Parathyroid adenoma (tissue), 2 donors: ENCODE measurements at regions not wholly inside any gene's neighbourhood (a gene's known extent, or its start where the extent isn't known, plus 50 kb on each side); places are given as distances from the start of the nearest gene placed in this dataset.

ENCODE experiments used
- H2AFZ ChIP-seq: fragments of 300-600 bp; sonication (generic); one replicate; pipeline ENCODE4 v1.7.0; 2017; ENCODE audit warnings: antibody characterized with exemption, mild to moderate bottlenecking
- H3K27ac ChIP-seq: fragments of 300-600 bp; sonication (generic); one replicate; pipeline ENCODE4 v1.7.0; 2017
- H3K27me3 ChIP-seq: fragments of 300-600 bp; sonication (generic); one replicate; pipeline ENCODE4 v1.7.0; 2017; ENCODE audit warnings: low read length; ENCODE audit not compliant: control insufficient read depth, insufficient read depth
- H3K36me3 ChIP-seq: fragments of 300-600 bp; sonication (generic); one replicate; pipeline ENCODE4 v1.7.0; 2017; ENCODE audit warnings: low read length; ENCODE audit not compliant: control insufficient read depth, insufficient read depth
- H3K4me1 ChIP-seq: fragments of 300-600 bp; sonication (generic); one replicate; pipeline ENCODE4 v1.7.0; 2017; ENCODE audit warnings: control low read depth
- H3K4me2 ChIP-seq: fragments of 300-600 bp; sonication (generic); one replicate; pipeline ENCODE4 v1.7.0; 2017; ENCODE audit warnings: low read length
- H3K4me3 ChIP-seq: fragments of 300-600 bp; sonication (generic); one replicate; pipeline ENCODE4 v1.7.0; 2017; ENCODE audit warnings: low read depth, low read length
- H3K79me2 ChIP-seq: fragments of 300-600 bp; sonication (generic); one replicate; pipeline ENCODE4 v1.7.0; 2017; ENCODE audit warnings: control low read depth
- H3K9ac ChIP-seq: fragments of 300-600 bp; sonication (generic); one replicate; pipeline ENCODE4 v1.7.0; 2017; ENCODE audit warnings: mild to moderate bottlenecking
- H3K9me3 ChIP-seq: fragments of 300-600 bp; sonication (generic); one replicate; pipeline ENCODE4 v1.7.0; 2017; ENCODE audit warnings: low read length; ENCODE audit not compliant: control insufficient read depth
- TF ChIP-seq, protein P1 (sequence below): fragments of 300-600 bp; sonication (generic); IDR thresholded peaks from one replicate; pipeline ENCODE4 v1.7.0; 2017; ENCODE audit warnings: antibody characterized with exemption, mild to moderate bottlenecking
- donor health status: primary hyperparathyroidism.

DNA sequence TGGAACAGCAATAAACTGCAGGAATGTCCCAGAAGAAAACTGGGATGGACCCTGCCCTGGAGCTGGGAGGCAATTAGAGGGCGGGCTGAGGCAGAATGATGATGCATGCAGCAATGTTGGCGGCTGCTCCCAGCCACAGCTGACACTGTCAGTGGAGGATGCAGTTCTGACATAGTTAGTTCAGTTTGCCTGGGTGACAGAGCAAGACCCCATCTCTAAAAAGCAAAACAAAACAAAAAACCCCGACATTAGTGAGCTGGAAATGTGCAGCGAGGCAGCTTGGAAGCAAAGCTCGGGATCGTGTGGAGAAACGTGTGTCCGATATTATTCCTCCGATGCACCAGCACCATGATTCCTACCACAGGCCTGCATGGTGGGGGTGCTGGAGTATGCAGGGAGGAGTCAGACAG, 110.1 kb upstream of the UQCRFS1 start:
- H3K4me2 ChIP-seq: no peak overlapping the region
- no peak overlapping the region for H2AFZ ChIP-seq
- H3K27me3 ChIP-seq: no peaks in the 10 kb centered on the region
- no peaks in the 10 kb centered on the region for H3K79me2 ChIP-seq
- no peaks in the 10 kb centered on the region for H3K9me3 ChIP-seq
- no peak overlapping the region for H3K4me3 ChIP-seq
- TF ChIP-seq, protein P1, sequence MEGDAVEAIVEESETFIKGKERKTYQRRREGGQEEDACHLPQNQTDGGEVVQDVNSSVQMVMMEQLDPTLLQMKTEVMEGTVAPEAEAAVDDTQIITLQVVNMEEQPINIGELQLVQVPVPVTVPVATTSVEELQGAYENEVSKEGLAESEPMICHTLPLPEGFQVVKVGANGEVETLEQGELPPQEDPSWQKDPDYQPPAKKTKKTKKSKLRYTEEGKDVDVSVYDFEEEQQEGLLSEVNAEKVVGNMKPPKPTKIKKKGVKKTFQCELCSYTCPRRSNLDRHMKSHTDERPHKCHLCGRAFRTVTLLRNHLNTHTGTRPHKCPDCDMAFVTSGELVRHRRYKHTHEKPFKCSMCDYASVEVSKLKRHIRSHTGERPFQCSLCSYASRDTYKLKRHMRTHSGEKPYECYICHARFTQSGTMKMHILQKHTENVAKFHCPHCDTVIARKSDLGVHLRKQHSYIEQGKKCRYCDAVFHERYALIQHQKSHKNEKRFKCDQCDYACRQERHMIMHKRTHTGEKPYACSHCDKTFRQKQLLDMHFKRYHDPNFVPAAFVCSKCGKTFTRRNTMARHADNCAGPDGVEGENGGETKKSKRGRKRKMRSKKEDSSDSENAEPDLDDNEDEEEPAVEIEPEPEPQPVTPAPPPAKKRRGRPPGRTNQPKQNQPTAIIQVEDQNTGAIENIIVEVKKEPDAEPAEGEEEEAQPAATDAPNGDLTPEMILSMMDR: no peak
- H3K27ac ChIP-seq: no peak overlapping the region
- no peaks in the 10 kb centered on the region for H3K4me1 ChIP-seq
- no peak overlapping the region for H3K9ac ChIP-seq
- no peaks in the 10 kb centered on the region for H3K36me3 ChIP-seq

DNA sequence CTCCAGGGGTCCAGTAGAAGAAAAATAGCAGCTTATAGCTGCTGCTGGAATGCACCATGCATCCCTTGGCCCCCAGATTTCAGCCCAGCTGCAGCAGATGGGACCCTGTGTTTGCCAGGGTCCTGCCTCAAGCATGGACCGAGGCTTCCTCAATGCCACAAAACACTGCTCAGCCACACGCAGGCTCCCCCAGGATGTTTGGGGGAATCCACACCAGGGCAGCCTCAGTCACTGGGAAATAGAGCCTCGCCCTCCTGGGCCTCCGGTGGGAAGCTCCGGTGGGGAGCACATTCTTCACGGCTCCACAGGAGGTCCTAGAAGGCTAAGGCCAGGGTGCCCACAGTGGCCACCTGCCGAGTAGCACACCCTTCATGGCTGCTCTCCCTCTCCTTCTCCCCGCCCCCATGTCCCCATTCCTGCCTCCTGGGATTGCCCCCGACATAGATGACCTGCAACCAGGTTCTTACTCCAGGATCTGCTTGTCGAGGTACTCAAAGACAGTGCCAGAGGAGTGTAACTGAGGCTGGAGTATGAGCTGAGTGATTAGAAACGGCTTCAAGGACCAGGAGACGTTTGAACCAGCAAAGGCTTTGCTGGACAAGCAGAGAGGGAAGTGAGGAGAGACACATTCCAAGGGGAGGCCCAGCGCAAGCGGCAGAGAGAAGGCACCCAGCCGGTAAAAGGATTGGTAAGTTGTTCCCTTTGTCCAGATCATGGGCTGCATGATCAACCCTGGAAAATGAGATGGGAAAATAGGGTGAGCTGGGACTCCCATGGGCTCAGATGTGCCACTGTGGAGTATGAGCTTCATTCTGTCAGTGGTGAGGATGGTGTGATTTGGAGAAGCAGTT, 110.7 kb upstream of the UQCRFS1 start:
- H3K79me2 ChIP-seq: no peaks in the 10 kb centered on the region
- H3K4me1 ChIP-seq: no peaks in the 10 kb centered on the region
- no peaks in the 10 kb centered on the region for H3K9me3 ChIP-seq

DNA sequence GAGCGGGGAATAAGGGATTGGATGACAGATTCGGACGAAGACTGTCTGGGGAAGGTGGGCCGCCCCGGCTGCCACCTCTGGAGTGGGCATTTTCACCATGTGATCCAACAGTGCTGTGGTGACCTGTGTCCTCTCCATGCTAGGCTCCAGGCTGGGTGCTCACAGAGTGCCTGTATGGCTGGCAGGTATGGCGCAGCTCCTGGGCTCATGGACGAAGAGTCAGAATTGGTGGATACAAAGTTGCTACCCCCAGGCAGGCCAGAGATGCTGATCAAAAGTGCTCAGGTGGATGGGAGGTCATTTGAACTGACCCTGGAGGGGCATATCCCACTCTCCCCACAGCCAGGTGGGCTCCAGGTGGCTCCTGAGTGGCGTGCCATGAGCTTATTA, 111.3 kb upstream of the UQCRFS1 start:
- H2AFZ ChIP-seq: no peak overlapping the region
- no peaks in the 10 kb centered on the region for H3K79me2 ChIP-seq
- no peaks in the 10 kb centered on the region for H3K4me1 ChIP-seq
- no peaks in the 10 kb centered on the region for H3K27me3 ChIP-seq
- H3K4me2 ChIP-seq: no peak overlapping the region
- H3K9me3 ChIP-seq: no peaks in the 10 kb centered on the region
- TF ChIP-seq, protein P1: no peak
- H3K9ac ChIP-seq: no peak overlapping the region
- H3K36me3 ChIP-seq: no peaks in the 10 kb centered on the region
- H3K4me3 ChIP-seq: no peak overlapping the region
- H3K27ac ChIP-seq: no peak overlapping the region

More for the DNA sequence above, 110.7 kb upstream of the UQCRFS1 start:
- Histone ChIP-seq H3K9ac (no peak overlapping the region), H3K27me3 (no peaks in the 10 kb centered on the region), H2AFZ (no peak overlapping the region), H3K27ac (no peak overlapping the region), H3K36me3 (no peaks in the 10 kb centered on the region), H3K4me3 (no peak overlapping the region), H3K4me2 (no peak overlapping the region)
- TF ChIP-seq, protein P1: no peak

DNA sequence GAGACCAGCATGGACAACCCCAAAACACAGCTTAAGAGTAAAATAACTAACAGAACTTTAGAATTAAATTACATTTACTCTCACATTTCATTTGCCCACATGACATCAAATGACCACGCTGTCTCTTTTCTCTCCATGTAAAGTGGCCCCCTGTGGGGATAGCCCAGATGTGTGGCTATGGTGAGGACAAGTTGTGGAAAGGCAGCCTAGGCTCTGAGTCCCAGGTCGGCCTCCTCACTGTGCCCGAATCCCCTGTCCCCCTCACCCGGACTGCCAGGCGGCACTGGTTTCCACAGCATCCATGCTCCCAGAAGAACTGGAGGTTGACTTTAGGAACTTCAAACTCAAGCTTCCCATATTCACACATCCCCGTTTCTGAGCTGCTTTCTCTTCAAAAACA, 111.8 kb upstream of the UQCRFS1 start:
- no peak overlapping the region for H3K27ac ChIP-seq
- no peak overlapping the region for H2AFZ ChIP-seq
- no peak overlapping the region for H3K9ac ChIP-seq
- no peaks in the 10 kb centered on the region for H3K79me2 ChIP-seq
- no peaks in the 10 kb centered on the region for H3K36me3 ChIP-seq
- H3K9me3 ChIP-seq: no peaks in the 10 kb centered on the region
- H3K4me3 ChIP-seq: no peak overlapping the region
- no peak overlapping the region for H3K4me2 ChIP-seq
- H3K4me1 ChIP-seq: peaks cover 2% of the 10 kb centered on the region
- TF ChIP-seq, protein P1: no peak
- H3K27me3 ChIP-seq: no peaks in the 10 kb centered on the region
